ENCODE measurements at regions not wholly inside any gene's neighbourhood (a gene's known extent, or its start where the extent isn't known, plus 50 kb on each side); places are given as distances from the start of the nearest gene placed in this dataset.
"Not testable (repeated sequence)": the region's sequence is repeated elsewhere in the genome, so short reads cannot be mapped to it uniquely, and the experiment has no call there.

DNA sequence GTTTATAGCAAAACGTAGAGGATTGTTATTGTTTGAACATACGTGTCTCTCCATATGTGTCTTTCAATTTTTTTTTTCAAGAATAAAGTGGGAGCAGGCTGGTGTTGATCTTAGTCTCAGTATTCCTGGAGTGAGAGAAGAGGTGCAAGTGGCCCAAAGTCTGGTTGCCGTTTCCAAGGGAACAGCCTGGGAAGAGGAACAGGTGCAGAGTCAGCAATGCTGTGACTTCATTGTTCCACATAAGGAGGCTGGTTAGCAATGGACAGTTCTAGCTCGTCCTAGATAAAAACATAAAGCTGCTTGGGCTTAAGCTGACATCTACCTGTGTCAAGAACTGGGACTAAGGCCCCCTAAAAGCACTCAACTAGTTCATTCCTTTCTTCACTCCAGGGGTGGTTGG, 626.6 kb upstream of the TPK1 start:
- DNase-seq (ENCODE audit: low spot score) = no peak

DNA sequence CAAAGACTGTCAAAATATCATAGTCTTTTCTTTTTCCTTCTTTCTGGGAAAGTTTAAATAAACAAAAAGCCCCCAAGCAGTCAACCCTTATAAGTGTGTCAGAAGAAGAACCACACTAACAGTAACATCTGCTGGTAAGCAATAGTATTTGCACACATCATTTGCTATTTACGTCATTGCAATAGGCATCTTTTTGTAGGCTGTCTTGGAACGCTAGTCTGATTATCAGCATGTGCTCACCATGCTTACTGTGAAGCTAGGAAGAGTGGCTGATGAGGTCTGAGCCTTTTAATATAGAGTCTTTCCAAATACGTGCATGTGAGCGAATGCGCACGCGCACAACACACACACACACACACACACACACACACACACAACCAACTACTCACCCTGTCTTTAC, 599.0 kb upstream of the TPK1 start:
- DNase-seq (ENCODE audit: low spot score) = no peak

DNA sequence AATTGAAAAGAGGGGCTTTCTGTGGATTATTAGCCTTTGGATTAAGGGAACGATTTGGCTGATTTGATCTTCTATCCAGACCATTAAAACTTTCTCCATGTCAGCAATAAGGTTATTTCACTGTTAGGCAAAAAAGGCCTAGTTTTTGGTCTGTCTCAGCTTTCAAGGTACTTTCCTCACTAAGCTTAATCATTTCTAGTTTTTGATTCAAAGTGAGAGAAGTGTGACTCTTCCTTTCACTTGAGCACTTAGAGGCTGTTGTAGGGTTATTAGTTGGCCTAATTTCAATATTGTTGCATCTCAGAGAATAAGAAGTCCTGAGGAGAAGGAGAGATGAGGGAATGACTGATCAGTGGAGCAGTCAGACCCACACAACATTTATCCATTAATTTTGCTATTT, 596.0 kb upstream of the TPK1 start:
- DNase-seq (ENCODE audit: low spot score) = no peak

DNA sequence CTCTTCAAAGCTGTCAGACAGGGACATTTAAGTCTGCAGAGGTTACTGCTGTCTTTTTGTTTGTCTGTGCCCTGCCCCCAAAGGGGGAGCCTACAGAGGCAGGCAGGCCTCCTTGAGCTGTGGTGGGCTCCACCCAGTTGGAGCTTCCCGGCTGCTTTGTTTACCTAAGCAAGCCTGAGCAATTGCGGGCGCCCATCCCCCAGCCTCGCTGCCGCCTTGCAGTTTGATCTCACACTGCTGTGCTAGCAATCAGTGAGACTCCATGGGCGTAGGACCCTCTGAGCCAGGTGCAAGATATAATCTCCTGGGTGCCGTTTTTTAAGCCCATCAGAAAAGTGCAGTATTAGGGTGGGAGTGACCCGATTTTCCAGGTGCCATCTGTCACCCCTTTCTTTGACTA, 582.6 kb upstream of the TPK1 start:
- DNase-seq (ENCODE audit: low spot score) = not testable (repeated sequence)

DNA sequence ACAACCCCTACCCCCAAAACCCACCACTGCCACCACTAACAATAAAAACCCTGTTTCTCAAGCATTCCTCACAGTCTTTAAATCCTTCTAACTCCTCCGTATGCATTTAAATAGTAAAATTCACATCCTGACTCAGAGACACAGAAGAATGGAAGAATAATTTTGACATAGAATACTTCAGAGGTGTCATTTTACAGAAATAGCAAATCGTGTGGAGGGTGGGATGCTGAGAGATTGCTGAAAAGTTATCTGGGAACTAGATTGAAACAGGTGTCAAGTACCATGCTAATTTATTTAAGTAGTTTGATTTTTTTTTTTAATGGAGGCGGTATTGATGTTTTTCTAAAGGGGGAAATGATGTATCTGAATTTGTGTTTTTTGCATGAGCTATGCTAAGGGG, 575.2 kb upstream of the TPK1 start:
- no peak for DNase-seq (ENCODE audit: low spot score)

DNA sequence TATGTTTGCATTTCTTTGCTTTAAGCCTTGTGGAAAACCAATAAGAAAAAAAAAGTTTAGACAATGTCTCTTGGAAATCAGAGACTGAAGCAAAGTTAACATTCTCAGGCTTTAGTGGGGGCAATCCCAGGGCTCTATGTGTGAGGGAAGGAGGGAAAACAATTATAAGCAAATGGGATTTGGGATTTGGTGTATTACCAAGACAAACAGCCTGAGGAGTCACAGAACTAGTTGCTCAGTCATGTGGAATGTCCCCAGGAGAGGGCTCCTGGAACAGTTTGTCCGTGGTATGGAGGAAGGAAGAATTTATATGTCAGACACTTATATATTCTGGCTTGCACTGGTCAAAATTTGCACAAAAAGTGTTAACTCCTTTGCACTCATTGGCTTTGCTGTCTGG, 562.9 kb upstream of the TPK1 start:
- no peak for DNase-seq (ENCODE audit: low spot score)

DNA sequence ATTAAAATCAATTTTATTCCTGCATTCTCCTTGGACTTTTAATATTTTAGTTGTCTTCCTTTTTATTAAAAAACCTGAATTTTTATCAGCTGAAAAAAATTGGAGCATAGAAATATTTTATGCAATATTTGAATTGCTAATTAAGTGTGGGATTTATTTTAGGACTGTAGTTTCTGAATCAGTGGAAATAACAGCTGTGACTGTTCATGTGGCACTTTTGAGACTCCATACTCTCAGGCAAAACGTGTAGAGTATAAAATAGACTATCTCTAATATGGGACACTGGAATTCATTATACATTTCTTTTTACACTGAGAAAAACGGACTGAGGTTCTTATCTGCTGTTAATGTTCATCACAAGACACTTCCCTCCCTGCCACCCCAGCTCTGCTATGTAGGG, 558.3 kb upstream of the TPK1 start:
- DNase-seq (ENCODE audit: low spot score) = no peak

DNA sequence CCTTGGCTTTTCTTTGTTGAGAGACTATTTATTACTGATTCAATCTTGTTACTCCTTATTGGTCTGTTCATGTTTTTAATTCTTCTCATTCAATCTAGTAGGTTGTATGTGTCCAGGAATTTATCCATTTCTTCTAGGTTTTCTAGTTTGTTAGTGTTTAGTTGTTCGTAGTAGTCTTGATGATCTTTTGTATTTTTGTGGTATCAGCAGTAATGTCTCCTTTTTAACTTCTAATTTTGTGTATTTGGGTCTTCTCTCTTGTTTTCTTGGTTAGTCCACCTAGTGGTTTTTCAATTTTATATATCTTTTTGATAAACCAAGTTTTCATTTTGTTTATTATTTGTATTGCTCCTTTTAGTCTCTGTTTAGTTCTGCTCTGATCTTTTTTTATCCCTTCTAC, 546.9 kb upstream of the TPK1 start:
- no peak for DNase-seq (ENCODE audit: low spot score)

DNA sequence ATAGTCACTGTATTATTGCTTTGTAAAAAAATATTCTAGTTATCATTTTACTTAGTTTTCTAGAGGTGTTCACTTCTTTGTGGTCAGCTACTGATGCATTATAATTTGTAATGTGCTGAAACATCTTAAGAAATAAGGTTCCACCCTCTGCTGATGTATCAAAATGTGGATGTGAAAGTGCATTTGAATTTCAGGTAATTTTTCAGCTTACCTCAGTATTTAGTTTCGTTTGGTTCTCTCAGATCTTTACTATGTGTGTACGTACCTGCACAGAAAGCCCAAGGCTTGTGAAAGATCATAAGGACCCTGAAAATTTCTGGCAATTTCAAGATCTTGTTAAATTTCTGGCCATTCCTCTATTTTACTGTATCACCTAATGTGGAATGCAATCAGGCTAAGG, 542.3 kb upstream of the TPK1 start:
- no peak for DNase-seq (ENCODE audit: low spot score)

DNA sequence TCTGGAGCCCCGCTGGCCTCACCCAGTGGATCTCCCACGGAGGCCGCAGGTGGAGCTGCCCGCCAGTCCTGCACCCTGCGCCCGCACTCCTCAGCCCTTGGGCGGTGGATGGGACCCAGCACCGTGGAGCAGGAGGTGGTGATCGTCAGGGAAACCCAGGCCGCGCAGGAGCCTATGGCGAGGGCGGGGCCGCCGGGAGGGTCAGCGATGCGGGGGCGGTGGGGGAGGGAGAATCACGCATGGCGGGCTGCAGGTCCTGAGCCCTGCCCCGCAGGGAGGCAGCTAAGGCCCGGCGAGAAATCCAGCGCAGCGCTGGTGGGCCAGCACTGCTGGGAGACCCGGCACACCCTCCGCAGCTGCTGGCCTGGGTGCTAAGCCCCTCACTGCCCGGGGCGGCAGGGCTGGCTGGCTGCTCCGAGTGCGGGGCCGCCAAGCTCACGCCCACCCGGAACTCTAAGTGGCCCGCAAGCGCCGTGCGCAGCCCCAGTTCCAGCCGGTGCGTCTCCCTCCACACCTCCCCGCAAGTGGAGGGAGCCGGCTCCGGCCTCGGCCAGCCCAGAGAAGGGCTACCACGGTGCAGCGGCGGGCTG, 524.8 kb upstream of the TPK1 start:
- DNase-seq (ENCODE audit: low spot score) = no peak

DNA sequence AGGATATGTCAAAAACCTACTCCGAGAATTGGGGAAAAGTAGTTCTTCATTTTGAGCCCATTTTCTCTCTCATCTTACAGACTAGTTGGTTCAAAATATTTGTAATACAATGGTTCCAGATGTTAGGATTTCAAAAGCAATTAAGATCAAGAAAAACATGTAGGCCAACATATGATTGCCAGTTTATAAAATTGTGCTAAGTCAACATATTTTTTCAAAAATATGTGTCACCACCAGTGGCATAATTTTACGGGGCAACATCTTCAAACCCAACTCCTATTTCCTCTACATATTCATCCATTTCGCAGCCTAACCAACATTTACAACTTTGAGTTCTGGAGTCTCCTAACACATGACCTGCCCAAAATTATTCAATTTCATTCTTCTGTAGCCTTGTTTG, 514.5 kb upstream of the TPK1 start:
- DNase-seq (ENCODE audit: low spot score) = no peak

DNA sequence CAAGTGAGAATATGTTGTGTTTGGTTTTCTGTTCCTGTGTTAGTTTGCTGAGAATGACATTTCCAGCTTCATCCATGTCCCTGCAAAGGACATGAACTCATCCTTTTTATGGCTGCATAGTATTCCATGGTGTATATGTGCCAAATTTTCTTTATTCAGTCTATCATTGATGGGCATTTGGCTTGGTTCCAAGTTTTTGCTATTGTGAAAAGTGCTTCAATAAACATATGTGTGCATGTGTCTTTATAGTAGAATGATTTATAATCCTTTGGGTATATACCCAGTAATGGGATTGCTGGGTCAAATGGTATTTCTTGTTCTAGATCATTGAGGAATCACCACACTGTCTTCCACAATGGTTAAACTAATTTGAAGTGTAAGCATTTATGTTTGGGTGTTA, 513.6 kb upstream of the TPK1 start:
- DNase-seq (ENCODE audit: low spot score) = not testable (repeated sequence)

DNA sequence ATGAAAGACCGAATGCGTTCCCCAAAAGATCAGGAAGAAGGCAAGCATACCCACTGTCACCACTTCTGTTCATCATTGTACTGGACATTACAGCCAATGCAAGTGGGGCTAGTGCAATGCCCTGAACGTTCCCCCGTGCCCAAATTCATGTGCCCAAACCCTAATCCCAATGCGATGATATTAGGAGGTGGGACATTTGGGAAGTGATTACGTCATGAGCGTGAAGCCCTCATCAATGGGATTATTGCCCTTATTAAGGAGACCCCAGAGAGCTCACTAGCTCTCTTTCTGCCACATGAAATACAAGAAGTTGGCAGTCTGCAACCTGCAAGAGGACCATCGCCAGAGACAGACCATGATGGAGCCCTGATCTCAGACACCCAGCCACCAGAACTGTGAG, 511.4 kb upstream of the TPK1 start:
- no peak for DNase-seq (ENCODE audit: low spot score)

DNA sequence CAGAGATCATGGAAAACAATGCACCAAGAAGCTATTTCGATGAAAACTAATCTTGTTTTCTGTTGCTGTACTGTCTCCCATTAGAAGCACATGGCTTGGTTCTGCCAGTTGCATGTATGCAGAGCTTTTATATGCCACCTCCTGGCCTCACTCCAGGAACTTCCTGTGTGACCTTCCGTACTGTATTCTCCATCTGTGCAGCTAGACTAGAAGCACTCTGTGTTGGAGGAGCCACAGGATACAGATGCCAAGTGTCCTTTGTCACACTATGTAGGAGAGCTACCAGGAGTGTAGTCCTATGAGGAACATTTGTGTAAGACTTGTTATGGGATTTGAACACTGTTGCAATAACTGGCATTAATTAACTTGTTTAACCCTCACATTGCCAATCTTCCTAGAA, 503.5 kb upstream of the TPK1 start:
- DNase-seq (ENCODE audit: low spot score) = no peak

DNA sequence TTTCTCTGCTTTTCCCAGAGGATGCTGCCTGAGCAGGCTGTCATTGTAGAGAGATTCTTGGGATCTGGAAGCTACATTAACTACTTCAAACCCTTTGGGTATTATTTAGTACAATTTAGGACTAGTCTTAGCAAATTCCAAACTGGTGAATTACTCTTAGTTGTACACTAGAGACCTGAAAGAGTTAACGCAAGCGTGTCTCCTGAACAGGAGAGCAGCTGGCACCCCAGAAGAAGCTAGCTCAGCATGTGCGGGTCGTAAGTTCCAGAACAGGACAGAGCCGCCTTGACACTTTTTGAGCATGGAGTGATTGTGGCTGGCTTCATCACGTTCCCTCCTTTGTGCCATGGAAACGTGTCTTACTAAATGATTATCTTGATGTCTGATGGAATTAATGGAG, 495.7 kb upstream of the TPK1 start:
- DNase-seq (ENCODE audit: low spot score) = no peak

DNA sequence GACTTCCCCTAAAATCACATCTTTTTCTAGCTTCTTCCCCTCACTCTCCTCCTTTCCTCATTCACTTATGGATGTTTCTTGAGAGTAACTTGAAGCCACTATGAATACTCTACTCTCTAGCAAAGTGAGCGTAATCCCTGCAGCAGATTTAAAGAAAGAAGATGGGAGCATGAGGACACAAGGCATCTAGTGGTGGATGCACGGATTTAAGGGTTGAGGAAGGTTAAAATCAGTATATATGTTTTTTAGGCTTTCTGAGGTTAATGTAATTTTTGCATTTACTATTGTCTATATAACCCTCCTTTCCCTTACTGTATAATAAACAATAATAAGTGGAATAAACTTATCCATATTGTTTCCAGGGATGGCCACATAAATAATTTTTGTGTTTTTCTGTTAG, 495.2 kb upstream of the TPK1 start:
- DNase-seq (ENCODE audit: low spot score) = no peak

DNA sequence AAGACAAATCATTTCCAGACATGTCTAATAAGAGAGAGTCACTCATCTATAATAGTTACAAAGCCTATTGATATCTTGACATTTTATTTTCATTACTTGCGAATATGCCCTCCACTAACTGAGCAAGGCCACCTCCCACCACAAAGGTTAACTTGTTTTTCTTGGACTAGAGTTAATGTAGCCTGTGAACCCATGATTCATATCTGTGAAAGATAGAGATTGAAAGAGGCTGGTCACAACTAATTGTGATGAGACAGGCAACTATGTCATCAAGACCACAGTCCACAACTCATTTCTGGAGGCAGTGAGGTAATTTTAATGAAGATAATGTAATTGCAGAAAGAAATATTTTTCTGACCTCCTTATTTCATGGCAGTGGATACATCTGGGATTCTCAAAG, 491.8 kb upstream of the TPK1 start:
- no peak for DNase-seq (ENCODE audit: low spot score)

DNA sequence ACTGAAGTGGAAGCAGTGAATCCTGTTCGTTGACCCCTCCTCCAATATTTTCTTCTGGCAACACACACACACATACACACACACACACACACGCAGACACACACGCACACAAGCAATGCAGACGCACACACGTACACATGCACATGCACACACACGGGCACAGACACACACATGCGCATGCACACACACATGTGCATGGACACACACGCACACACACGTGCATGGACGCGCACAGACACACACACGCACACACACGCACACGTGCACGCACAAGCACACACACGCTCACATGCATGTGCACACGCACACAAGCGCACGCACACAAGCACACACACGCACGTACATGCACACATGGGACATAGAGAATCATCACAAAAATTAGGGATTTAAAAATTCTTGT, 488.2 kb upstream of the TPK1 start:
- no peak for DNase-seq (ENCODE audit: low spot score)

DNA sequence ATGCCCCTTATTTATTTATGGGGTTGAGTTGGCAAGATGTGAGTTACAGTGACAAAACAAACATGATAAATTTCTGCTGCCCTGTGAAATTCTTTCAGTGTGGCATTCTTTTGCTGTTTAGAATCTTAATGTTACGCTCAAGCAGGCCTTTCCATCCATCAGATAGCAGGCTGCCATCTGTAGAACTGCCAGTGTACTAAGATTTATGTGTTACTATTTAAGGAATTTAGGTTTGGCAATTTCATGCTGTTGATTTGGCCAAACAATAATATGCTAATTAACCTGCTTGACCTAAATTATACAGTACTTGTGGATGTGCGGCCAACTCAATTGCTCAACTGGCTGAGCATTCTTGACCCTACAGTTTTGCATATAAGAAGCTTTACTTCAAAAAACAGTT, 477.7 kb upstream of the TPK1 start:
- DNase-seq (ENCODE audit: low spot score) = no peak

DNA sequence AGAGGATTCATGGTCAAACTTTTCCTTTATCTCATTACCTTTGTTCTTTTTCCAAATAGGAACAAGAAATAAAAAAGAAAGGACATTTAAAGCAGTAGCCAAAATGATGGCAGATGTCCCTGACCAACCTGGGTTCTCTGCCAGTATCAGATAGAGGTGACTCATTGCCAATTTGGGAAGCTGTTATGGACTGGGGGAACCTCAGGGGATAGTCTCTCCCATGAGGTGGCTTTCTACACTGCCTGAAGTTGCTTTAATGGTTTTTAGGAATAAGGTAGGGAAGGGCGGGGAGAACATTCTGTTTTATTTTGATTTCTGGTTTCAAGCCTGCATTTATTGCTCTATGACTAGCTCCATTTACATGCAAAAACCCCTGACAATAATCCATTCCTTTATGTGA, 457.9 kb upstream of the TPK1 start:
- DNase-seq (ENCODE audit: low spot score) = no peak

DNA sequence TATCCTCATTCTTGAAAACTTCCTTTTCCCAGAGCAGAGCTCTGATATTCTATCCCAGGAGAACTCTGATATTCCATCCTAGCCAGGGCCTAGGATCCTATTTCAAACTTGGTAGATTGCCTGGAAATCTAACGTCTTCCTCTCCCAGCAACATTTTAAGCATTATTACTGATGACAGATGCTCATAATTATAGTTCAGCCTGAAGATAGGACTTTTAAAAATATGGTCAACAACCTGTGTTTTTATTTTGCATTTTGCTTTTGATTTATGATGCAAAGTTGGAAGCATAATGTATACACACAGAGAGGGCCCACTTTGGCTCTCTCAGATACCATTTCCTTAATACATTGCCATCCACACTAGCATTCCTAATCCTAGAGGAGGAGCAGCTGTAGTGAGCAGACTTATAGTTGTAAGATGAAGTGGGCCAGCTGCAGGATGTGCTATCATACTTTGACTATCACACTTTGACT, 457.4 kb upstream of the TPK1 start:
- no peak for DNase-seq (ENCODE audit: low spot score)

DNA sequence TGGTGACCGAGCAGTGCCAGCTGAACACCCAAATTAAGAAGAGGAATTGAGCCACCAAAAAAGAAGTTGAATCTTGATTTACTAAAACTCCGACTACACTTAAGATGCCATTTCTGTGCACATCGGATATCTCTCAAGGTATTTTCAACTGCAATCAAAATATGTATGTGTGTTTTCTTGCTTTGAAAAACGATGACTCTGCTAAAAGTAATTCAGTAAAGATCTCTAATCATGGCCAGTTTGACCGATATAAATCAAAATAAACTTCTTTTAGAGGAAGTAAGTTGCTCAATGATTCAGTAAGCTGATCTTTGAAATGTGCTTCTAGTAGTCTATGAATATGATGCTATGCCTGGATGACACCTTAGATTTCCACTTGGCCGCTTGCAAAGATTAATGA, 453.5 kb upstream of the TPK1 start:
- no peak for DNase-seq (ENCODE audit: low spot score)

DNA sequence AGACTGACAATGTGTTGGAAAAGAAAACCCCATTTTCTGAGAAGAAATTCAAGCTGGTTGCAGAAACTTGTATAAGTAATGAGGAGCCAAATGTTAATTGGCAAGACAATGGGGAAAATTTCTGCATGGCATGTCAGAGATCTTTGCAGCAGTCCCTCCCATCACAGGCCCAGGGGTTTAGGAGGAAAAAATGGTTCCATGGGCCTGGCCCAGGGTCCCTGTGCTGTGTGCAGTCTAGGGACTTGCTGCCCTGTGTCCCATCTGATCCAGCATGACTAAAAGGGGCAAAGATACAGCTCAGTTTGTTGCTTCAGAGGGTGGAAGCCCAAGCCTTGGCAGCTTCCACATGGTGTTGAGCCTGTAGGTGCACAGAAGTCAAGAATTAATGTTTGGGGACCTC, 440.3 kb upstream of the TPK1 start:
- DNase-seq (ENCODE audit: low spot score) = no peak

DNA sequence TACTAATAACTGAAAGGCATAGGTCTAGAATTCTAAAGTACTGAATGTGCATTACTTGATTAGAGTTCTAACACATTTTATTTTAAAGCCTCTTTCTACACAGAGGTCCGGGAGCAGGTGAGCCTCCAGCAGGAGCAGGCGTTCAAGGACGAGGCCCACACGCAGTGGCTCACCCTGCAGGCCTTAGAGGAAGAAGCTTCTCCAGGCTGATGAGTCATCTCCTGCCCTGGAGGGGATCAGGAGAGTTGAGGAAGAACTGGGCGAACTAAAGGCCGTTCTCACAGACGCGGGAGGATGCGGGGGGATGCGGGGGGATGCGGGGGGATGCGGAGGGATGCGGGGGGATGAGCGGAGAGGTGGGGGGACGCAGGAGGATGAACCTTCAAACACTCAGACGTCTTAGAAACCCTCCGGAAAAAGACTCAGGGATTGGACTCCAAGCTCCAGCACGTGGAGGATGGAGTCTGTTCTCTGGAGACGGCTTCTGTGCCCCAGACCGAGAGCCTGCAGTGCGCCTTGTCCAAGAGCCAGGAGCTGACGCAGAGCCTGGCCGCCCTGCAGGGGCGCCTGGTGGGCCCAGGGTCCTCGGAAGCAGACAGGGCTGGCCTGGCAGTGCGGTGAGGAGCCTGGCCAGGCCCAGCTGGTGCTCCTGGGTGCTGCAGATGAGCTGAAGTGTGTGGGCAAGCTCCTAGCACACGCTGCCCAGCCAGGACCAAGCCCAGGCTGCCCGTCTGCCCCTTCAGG, 433.7 kb upstream of the TPK1 start:
- DNase-seq (ENCODE audit: low spot score) = no peak

Measured in GM03348 (cell line).